ENCODE measurements at regions not wholly inside any gene's neighbourhood (a gene's known extent, or its start where the extent isn't known, plus 50 kb on each side); places are given as distances from the start of the nearest gene placed in this dataset.
"Not testable (repeated sequence)": the region's sequence is repeated elsewhere in the genome, so short reads cannot be mapped to it uniquely, and the experiment has no call there.

DNA sequence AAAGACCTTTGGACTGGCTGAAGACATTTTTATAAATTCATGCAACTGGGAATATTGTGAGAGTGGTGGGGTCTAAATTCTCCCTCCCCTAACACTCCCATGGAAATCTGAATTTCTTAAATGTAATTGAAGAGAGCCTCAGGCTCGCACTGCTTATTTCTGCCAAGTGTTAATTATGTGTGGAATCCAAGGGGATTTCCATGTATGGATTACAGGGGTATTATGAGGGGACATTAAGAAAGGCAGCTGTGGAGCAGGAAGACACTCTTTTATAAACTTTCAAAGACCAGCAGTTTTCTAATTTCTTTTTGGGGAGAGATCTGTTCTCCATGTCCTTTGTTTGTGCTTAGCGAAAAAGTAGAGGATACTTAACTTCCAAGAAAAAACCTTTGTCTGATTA lies 152.1 kb upstream of the TBL1XR1 start:
- peaks cover 5% of the 10 kb centered on the region for H3K27me3 Mint-ChIP-seq (ENCODE audit: low read depth, poor library complexity)
- H3K36me3 Mint-ChIP-seq (ENCODE audit: low read depth) = no peaks in the 10 kb centered on the region
- TF ChIP-seq CTCF (IDR thresholded peaks at IDR 0.05) = no peak
- no peak overlapping the region for H3K4me3 Mint-ChIP-seq
- H3K9me3 Mint-ChIP-seq = peaks cover 5% of the 10 kb centered on the region
- DNase-seq = no peak
- peaks cover 30% of the 10 kb centered on the region for H3K4me1 Mint-ChIP-seq
- H3K27ac Mint-ChIP-seq = no peak overlapping the region

DNA sequence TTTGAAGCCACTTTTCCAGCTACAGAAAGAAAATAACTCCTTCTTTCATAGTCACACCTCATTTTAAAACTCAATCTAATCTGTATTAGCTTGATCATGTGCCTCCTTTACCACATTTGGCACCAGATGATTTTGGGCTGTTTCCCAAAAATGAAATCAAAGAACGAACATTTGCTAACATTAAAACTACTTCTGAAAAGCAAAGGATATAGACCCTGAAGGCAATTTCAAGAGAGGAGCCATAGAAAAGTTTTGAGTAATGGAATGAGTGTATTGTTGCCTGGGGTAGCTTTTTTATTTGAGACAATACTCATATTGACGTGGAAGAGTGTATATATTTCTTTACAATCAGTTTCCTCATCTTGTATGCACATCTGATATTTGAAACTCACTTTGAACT lies 152.8 kb upstream of the TBL1XR1 start:
- Mint-ChIP-seq H3K27ac (no peak overlapping the region), H3K4me1 (peaks cover 23% of the 10 kb centered on the region), H3K9me3 (peaks cover 8% of the 10 kb centered on the region), H3K36me3 (ENCODE audit: low read depth) (no peaks in the 10 kb centered on the region), H3K27me3 (ENCODE audit: low read depth, poor library complexity) (peaks cover 3% of the 10 kb centered on the region), H3K4me3 (no peak overlapping the region)
- DNase-seq = no peak
- no peak for TF ChIP-seq CTCF (IDR thresholded peaks at IDR 0.05)

DNA sequence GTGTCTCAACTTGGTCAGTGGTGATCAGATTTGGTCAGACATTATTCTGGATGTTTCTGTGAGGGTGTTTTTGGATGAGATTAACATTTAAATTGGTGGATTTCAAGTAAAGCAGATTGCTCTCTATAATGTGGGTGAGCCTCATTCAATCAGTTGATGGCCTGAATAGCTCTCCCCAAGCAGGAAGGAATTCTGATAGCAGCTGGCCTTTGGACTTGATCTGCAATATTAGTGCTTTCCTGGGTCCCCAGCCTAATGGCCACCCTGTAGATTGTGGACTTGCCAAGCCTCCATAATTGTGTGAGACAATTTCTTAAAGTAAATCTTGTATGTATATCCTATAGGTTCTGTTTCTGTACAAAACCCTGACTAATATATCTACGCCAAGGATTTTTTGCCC lies 153.9 kb upstream of the TBL1XR1 start:
- no peak overlapping the region for H3K4me3 Mint-ChIP-seq
- DNase-seq = no peak
- H3K9me3 Mint-ChIP-seq = peaks cover 8% of the 10 kb centered on the region
- no peak overlapping the region for H3K27ac Mint-ChIP-seq
- TF ChIP-seq CTCF (IDR thresholded peaks at IDR 0.05) = no peak
- peaks cover 3% of the 10 kb centered on the region for H3K27me3 Mint-ChIP-seq (ENCODE audit: low read depth, poor library complexity)
- peaks cover 19% of the 10 kb centered on the region for H3K4me1 Mint-ChIP-seq
- no peaks in the 10 kb centered on the region for H3K36me3 Mint-ChIP-seq (ENCODE audit: low read depth)

- Mint-ChIP-seq H3K9me3 (peaks cover 8% of the 10 kb centered on the region), H3K4me3 (no peak overlapping the region), H3K4me1 (peaks cover 22% of the 10 kb centered on the region), H3K27ac (no peak overlapping the region), H3K36me3 (ENCODE audit: low read depth) (no peaks in the 10 kb centered on the region), H3K27me3 (ENCODE audit: low read depth, poor library complexity) (peaks cover 3% of the 10 kb centered on the region)
- no peak for TF ChIP-seq CTCF (IDR thresholded peaks at IDR 0.05)
- DNase-seq = no peak
Observed at GRCh38 chr3:177351757-177352158, 154.5 kb upstream of the TBL1XR1 start.

DNA sequence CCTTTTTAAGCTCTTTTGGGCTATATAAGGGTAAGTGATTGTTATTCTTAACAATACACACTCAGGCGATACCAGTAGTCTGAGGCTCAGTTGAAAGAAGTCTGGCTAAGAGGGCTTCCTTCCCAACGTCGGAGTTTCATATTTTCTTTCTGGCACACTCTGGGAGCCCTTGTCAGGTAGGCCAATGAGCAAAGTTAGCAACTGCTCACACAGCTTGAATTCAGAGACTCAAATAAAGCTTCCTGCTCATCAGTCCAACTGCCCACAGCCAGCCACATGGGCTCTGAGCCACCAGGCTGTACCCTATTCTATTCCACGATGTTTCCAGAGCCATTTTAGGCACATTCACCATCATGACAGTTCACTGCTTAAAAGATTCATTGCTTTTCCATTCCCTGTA lies 155.1 kb upstream of the TBL1XR1 start:
- TF ChIP-seq CTCF (IDR thresholded peaks at IDR 0.05) = no peak
- Mint-ChIP-seq H3K9me3 (peaks cover 8% of the 10 kb centered on the region), H3K27me3 (ENCODE audit: low read depth, poor library complexity) (peaks cover 3% of the 10 kb centered on the region), H3K27ac (no peak overlapping the region), H3K4me1 (peaks cover 29% of the 10 kb centered on the region), H3K36me3 (ENCODE audit: low read depth) (no peaks in the 10 kb centered on the region), H3K4me3 (no peak overlapping the region)
- no peak for DNase-seq

GRCh38 chr3:177353140-177353539 lies 155.9 kb upstream of the TBL1XR1 start:
- no peak for TF ChIP-seq CTCF (IDR thresholded peaks at IDR 0.05)
- Mint-ChIP-seq H3K4me1 (peaks cover 32% of the 10 kb centered on the region), H3K4me3 (no peak overlapping the region), H3K27ac (no peak overlapping the region), H3K27me3 (ENCODE audit: low read depth, poor library complexity) (peaks cover 3% of the 10 kb centered on the region), H3K36me3 (ENCODE audit: low read depth) (no peaks in the 10 kb centered on the region), H3K9me3 (peaks cover 8% of the 10 kb centered on the region)
- no peak for DNase-seq

GRCh38 chr3:177353879-177354278 lies 156.6 kb upstream of the TBL1XR1 start:
- H3K9me3 Mint-ChIP-seq; DNase-seq; H3K36me3 Mint-ChIP-seq (ENCODE audit: low read depth); H3K27me3 Mint-ChIP-seq (ENCODE audit: low read depth, poor library complexity); H3K4me3 Mint-ChIP-seq; H3K27ac Mint-ChIP-seq: not testable (repeated sequence)
- peaks cover 37% of the 10 kb centered on the region for H3K4me1 Mint-ChIP-seq
